Transverse colon (tissue), 4 donors: ENCODE measurements at regions not wholly inside any gene's neighbourhood (a gene's known extent, or its start where the extent isn't known, plus 50 kb on each side); places are given as distances from the start of the nearest gene placed in this dataset.

ENCODE experiments used
- DNase-seq: peaks from one replicate; pipeline ENCODE4 v3.0.0-alpha.2; 2019
- H3K27ac ChIP-seq, 4 donors: fragments of 200-600 bp; sonication (generic); 2 replicates each; pipeline ENCODE4 v1.5.1; 2016 to 2018; ENCODE audit warnings: inconsistent platforms in 4 of 4
- H3K27me3 ChIP-seq: fragments of 200-600 bp; sonication (generic); 2 replicates; pipeline ENCODE4 v1.5.1; 2017; ENCODE audit warnings: inconsistent platforms
- H3K36me3 ChIP-seq, 4 donors: fragments of 200-600 bp; sonication (generic); 2 replicates each; pipeline ENCODE4 v1.5.1; 2017 to 2019; ENCODE audit warnings: inconsistent platforms in 4 of 4
- H3K4me1 ChIP-seq, 4 donors: fragments of 200-600 bp; sonication (generic); 2 replicates each; pipeline ENCODE4 v1.5.1; 2017 to 2020; ENCODE audit warnings: inconsistent platforms in 4 of 4
- H3K4me3 ChIP-seq, 4 donors: fragments of 200-600 bp; sonication (generic); 1 replicate in 1 of 4; 2 replicates in 3 of 4; pipeline versions ENCODE4 v1.5.1 to v1.6.1; 2017 to 2019; ENCODE audit warnings: inconsistent platforms in 4 of 4
- H3K9me3 ChIP-seq, 2 donors: fragments of 200-600 bp; sonication (generic); 2 replicates each; pipeline ENCODE4 v1.5.1; 2017 to 2019; ENCODE audit warnings: inconsistent platforms in 2 of 2
- CTCF ChIP-seq, 5 experiments: fragments of 200-600 bp in 3 of 5; fragments of 450-650 bp in 2 of 5; sonication (generic) in 3 of 5; IDR thresholded peaks; 1 replicate in 2 of 5; 2 replicates in 3 of 5; pipeline ENCODE4 v1.5.1; 2016 to 2017; ENCODE audit warnings: antibody characterized with exemption in 5 of 5, inconsistent platforms in 3 of 5, mild to moderate bottlenecking in 2 of 5, moderate library complexity in 1 of 5
- EP300 ChIP-seq: sonication (generic); formaldehyde crosslinking; IDR thresholded peaks from one replicate; pipeline ENCODE4 v1.6.1; 2017; ENCODE audit warnings: antibody characterized with exemption, low read depth
- POLR2A ChIP-seq: fragments of 450-650 bp; IDR thresholded peaks from one replicate; pipeline ENCODE4 v1.6.1; 2016; ENCODE audit warnings: antibody characterized with exemption, mild to moderate bottlenecking, moderate library complexity
- POLR2AphosphoS5 ChIP-seq, 3 donors: sonication (generic); formaldehyde crosslinking; IDR thresholded peaks; one replicate each; pipeline ENCODE4 v1.6.1; 2016; ENCODE audit warnings: antibody characterized with exemption in 3 of 3
- whole genome bisulfite sequencing, 2 donors: methylation state at CpG; one replicate each; pipeline ENCODE4 v1.1.5; 2018; ENCODE audit warnings: low coverage in 1 of 2; 5-methylcytosine and 5-hydroxymethylcytosine counted together
- in situ Hi-C, 4 donors: fragments of 200-750 bp; cut with MboI; loops; one replicate each; pipeline versions ENCODE4 v1.15.0 to v1.15.1; 2017; ENCODE audit warnings: low sequenced_read_pairs in 3 of 4, low pct_ligation_motif_present in 1 of 4, low pct_unique_long_range_greater_than_20kb in 1 of 4
- intact Hi-C: fragments of 100-400 bp; cut with DNase I; formaldehyde crosslinking; loops from one replicate; pipeline ENCODE4 v1.15.1; 2023; ENCODE audit warnings: low total_unique reads

GRCh38 chr1:191869790-191870312, 288.4 kb upstream of the RGS18 start:
- H3K4me1 ChIP-seq, result no peaks in the 10 kb centered on the region
- H3K9me3 ChIP-seq, result no peaks in the 10 kb centered on the region
- WGBS, 2 donors, result 54 to 69% methylated on average over 3 of the region's 3 CpGs
- no peak overlapping the region for H3K4me3 ChIP-seq
- TF ChIP-seq CTCF (IDR thresholded peaks at IDR 0.05) (no peak), EP300 (no peak), POLR2A (no peak), POLR2AphosphoS5 (IDR thresholded peaks at IDR 0.05) (no peak)
- intact Hi-C loops (no loop called here), in situ Hi-C loops (no loop called here)
- H3K27me3 ChIP-seq, result no peaks in the 10 kb centered on the region
- no peak for DNase-seq
- no peak overlapping the region for H3K27ac ChIP-seq
- no peaks in the 10 kb centered on the region for H3K36me3 ChIP-seq

- Histone ChIP-seq H3K4me3 (no peak overlapping the region), H3K4me1 (no peaks in the 10 kb centered on the region), H3K36me3 (no peaks in the 10 kb centered on the region), H3K27me3 (no peaks in the 10 kb centered on the region), H3K27ac (no peak overlapping the region), H3K9me3 (no peaks in the 10 kb centered on the region)
- TF ChIP-seq POLR2A, result no peak
- TF ChIP-seq POLR2AphosphoS5 (IDR thresholded peaks at IDR 0.05), result no peak
- no peak for TF ChIP-seq CTCF (IDR thresholded peaks at IDR 0.05)
- no peak for TF ChIP-seq EP300
- intact Hi-C loops (no loop called here), in situ Hi-C loops (no loop called here)
- no peak for DNase-seq
- WGBS, 2 donors, result 66 to 69% methylated on average over 3 of the region's 3 CpGs
Observed at GRCh38 chr1:191870490-191870889, 287.8 kb upstream of the RGS18 start.

GRCh38 chr1:191875994-191876393, 282.3 kb upstream of the RGS18 start:
- in situ Hi-C loops (no loop called here), intact Hi-C loops (no loop called here)
- DNase-seq, result no peak
- no peak overlapping the region for H3K4me3 ChIP-seq
- H3K27ac ChIP-seq, result no peak overlapping the region
- no peaks in the 10 kb centered on the region for H3K36me3 ChIP-seq
- no peaks in the 10 kb centered on the region for H3K27me3 ChIP-seq
- no peaks in the 10 kb centered on the region for H3K9me3 ChIP-seq
- no peaks in the 10 kb centered on the region for H3K4me1 ChIP-seq
- TF ChIP-seq POLR2AphosphoS5 (IDR thresholded peaks at IDR 0.05) (no peak), CTCF (IDR thresholded peaks at IDR 0.05) (no peak), EP300 (no peak), POLR2A (no peak)
- WGBS, 2 donors, result 81 to 88% methylated on average over 1 of the region's 1 CpG

- TF ChIP-seq CTCF (IDR thresholded peaks at IDR 0.05), result no peak
- TF ChIP-seq EP300, result no peak
- no peak for TF ChIP-seq POLR2A
- TF ChIP-seq POLR2AphosphoS5 (IDR thresholded peaks at IDR 0.05), result no peak
- in situ Hi-C loops, result no loop called here
- no peak for DNase-seq
- H3K4me1 ChIP-seq, result no peaks in the 10 kb centered on the region
- H3K9me3 ChIP-seq, result no peaks in the 10 kb centered on the region
- WGBS, 2 donors, result 75 to 83% methylated on average over 1 of the region's 1 CpG
- no peak overlapping the region for H3K27ac ChIP-seq
- no peaks in the 10 kb centered on the region for H3K27me3 ChIP-seq
- intact Hi-C loops, result no loop called here
- no peaks in the 10 kb centered on the region for H3K36me3 ChIP-seq
- no peak overlapping the region for H3K4me3 ChIP-seq
Observed at GRCh38 chr1:191876631-191877030, 281.6 kb upstream of the RGS18 start.
